ENCODE measurements at regions not wholly inside any gene's neighbourhood (a gene's known extent, or its start where the extent isn't known, plus 50 kb on each side); places are given as distances from the start of the nearest gene placed in this dataset.
"Not testable (repeated sequence)": the region's sequence is repeated elsewhere in the genome, so short reads cannot be mapped to it uniquely, and the experiment has no call there.

DNA sequence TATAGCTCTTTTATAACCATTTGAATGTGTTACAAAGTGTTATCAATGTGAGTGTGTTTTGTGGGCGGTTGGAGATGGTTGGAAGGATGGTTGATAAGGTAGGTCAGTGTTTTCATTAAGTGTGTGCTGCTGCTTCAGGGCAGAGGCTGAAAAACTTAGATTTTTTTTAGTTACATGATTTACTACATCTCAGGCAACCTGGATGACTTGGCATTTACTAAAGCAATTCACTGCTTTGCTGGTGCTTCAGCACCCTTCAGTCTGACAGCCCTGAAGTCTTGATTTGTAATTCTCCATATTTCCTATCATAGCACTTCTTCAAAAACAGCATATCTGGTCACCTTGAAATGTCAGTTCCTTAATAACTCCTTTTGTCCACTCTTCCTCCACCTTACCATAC, 151.8 kb downstream of the KBTBD2 start:
- DNase-seq; H3K4me3 ChIP-seq; H3K9me3 ChIP-seq; ATAC-seq; intact Hi-C loops (cut with DNase I, micrococcal nuclease); H3K4me1 ChIP-seq (ENCODE audit: low read depth); H3K36me3 ChIP-seq (ENCODE audit: low read depth): not testable (repeated sequence)

- not testable (repeated sequence) for DNase-seq
These were observed 153.2 kb downstream of the KBTBD2 start for GRCh38 chr7:32738390-32738789.

DNA sequence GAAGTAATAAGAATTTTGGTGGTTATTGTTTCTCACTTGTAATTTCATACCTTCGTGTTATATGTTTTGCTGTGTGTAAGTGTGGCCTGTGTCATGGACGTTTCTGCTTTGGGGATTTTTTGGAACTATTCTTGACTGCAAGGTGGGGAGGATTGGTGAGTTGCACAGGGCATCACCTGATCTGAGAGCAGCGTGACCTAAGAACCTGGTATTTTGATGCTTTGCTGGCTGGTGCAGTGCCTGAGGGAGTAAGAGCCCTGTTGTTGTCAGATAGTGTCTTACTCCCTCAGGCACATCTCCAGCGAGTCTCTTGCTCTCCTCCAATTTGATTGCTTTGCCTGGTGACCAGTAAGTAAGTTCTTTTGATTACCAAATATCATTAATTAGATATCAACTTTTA, 158.8 kb downstream of the KBTBD2 start:
- H3K4me1 ChIP-seq (ENCODE audit: low read depth); ATAC-seq; DNase-seq; H3K4me3 ChIP-seq; H3K9me3 ChIP-seq; intact Hi-C loops (cut with DNase I, micrococcal nuclease); H3K36me3 ChIP-seq (ENCODE audit: low read depth): not testable (repeated sequence)

More at GRCh38 chr7:32738390-32738789, 153.2 kb downstream of the KBTBD2 start:
- ATAC-seq; H3K4me3 ChIP-seq; H3K36me3 ChIP-seq (ENCODE audit: low read depth); H3K9me3 ChIP-seq; H3K4me1 ChIP-seq (ENCODE audit: low read depth); intact Hi-C loops (cut with DNase I, micrococcal nuclease): not testable (repeated sequence)

DNA sequence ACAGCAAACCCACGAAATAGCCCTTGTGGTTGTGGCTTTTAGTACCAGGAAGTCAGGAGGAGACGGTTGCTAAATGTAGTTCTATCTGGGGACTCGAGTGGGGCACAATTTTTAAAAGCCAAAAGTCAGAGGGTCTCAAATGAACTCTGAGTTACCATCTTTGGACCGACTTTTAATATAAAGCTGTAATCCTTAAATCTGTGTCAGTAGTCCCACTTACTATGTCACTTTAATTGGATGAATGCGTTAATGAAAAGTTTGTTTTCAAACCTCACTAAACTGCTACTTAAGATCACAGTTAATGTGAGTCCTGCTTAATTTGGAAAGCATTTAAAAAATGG, 162.3 kb downstream of the KBTBD2 start:
- H3K4me3 ChIP-seq; ATAC-seq; H3K36me3 ChIP-seq (ENCODE audit: low read depth); H3K9me3 ChIP-seq; intact Hi-C loops (cut with DNase I, micrococcal nuclease); H3K4me1 ChIP-seq (ENCODE audit: low read depth); DNase-seq: not testable (repeated sequence)

DNA sequence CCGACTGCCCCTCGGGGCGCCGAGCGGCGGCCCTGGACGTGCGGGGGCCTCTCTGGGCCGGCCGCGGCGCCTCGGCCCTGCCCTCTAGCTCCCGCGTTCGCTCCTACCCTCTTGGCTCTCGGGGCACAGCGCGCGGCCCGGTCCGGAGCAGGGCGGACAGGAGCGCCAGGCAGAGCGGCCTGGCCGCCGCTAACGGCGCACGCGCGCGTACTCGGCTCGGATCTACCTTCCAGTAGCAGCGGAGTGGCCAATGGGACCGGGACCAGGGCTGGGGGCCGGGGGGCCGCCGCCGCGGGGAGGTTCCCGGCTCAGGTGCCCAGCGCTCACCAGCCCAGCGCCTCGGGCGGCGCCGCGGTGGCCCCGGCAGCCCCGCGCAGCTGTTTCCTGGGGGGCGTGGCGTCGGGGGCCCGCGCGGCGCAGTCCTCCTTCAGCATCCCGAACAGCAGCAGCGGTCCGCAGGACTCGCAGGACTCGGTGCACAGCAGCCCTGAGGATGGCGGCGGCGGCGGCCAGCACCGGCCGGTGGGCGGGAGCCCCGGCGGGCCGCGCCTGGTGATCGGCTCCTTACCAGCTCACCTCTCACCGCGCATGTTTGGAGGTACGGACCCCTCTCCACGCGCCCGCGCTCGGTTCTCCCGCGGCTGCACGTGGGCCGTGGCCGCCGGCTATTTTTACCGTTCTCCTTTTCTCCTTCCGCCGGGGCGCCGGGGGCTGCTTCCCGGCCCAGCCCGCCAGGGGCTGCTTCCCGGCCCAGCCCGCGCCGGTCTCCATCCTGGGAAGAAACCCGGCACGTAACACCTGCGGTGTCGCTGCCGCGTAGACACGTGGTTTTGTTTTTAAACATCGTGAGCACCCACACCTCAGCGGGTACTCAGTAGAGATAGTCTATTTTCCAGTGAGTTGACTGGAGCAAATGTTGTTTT, 162.9 kb downstream of the KBTBD2 start:
- intact Hi-C loops (cut with DNase I, micrococcal nuclease); H3K4me1 ChIP-seq (ENCODE audit: low read depth); H3K9me3 ChIP-seq; H3K36me3 ChIP-seq (ENCODE audit: low read depth): not testable (repeated sequence)
- peak; percentile 70 to 80 (median 74) for DNase-seq
- H3K4me3 ChIP-seq: peak overlapping the region; percentile 68
- peak; percentile 91 for ATAC-seq

- DNase-seq (peak; percentile 36 to 73 (median 59)), ATAC-seq (peak; percentile 83)
- intact Hi-C loops (cut with DNase I, micrococcal nuclease); H3K4me1 ChIP-seq (ENCODE audit: low read depth); H3K36me3 ChIP-seq (ENCODE audit: low read depth); H3K9me3 ChIP-seq: not testable (repeated sequence)
- peak overlapping the region; percentile 68 for H3K4me3 ChIP-seq
These were observed 163.8 kb downstream of the KBTBD2 start for GRCh38 chr7:32727483-32728411.

DNA sequence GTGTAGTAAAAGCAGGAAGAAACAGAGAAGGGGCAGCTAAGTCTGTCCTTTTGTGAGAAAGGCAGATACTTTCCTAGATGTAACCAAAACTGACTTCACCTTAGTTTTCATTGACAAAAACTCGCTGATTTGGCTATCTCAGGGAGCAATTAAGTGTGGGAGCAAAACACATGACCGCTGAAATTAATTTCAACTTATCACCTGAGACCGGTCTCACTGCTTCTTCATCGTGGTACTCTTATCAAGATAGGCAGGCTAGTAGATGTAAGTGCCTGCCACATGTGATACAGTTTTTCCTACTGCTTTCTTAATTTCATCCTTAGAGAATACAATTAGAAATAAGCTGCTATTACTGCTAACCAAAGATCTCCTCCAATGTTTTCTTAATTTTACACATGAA, 168.7 kb downstream of the KBTBD2 start:
- H3K4me3 ChIP-seq; H3K9me3 ChIP-seq; DNase-seq; H3K4me1 ChIP-seq (ENCODE audit: low read depth); H3K36me3 ChIP-seq (ENCODE audit: low read depth); intact Hi-C loops (cut with DNase I, micrococcal nuclease); ATAC-seq: not testable (repeated sequence)

- intact Hi-C loops (cut with DNase I, micrococcal nuclease): no loop called here
- ATAC-seq: no peak
- H3K4me1 ChIP-seq (ENCODE audit: low read depth): no peaks in the 10 kb centered on the region
- no peak overlapping the region for H3K4me3 ChIP-seq
- no peaks in the 10 kb centered on the region for H3K9me3 ChIP-seq
- no peak for TF ChIP-seq CTCF (IDR thresholded peaks at IDR 0.05)
- H3K36me3 ChIP-seq (ENCODE audit: low read depth): no peaks in the 10 kb centered on the region
- DNase-seq: no peak
These were observed 197.4 kb downstream of the KBTBD2 start for GRCh38 chr7:32694182-32694581.

DNA sequence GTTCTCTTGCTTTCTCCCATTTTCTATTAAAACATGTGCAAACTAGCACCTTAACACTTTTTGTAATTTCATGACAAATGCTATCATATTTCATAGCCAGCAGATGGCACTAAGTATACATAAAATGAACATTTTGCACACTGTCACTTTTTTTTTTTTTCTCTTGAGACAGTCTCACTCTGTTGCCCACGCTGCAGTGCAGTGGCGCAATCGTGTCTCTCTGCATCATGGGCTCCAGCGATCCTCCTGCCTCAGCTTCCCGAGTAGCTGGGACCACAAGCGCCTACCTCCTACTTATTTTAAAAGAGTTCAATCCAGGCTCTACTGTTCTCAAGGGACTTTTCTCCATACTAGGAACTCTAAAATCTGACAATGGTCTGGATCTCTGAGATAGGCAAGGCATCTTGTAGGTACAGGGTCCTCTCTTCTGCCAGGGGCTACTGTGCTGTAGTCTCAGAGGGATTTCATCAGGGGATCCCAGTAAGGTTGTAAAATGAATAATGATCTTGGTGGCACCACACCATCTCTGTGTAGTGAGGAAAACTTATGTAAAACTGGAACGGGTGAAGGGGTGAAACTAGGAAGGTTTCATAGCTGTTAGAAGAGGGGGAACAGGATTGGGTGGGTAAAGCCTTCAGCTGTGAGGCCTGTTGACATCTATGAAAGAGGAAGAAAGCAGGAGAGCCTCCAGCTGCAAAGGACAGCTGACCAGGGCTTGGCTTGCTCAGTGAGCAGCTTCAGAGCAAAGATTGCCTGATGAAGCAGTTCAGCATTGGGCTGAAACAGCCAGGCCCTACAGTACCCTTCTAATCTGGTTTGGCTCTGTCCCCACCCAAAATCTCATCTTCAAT, 196.9 kb downstream of the AVL9 start:
- H3K36me3 ChIP-seq (ENCODE audit: low read depth); intact Hi-C loops (cut with DNase I, micrococcal nuclease); H3K4me3 ChIP-seq; H3K4me1 ChIP-seq (ENCODE audit: low read depth); DNase-seq; H3K9me3 ChIP-seq: not testable (repeated sequence)
- ATAC-seq: peak; percentile 85

GRCh38 chr7:32688092-32688491, 192.8 kb downstream of the AVL9 start:
- intact Hi-C loops (cut with DNase I, micrococcal nuclease); ATAC-seq; H3K4me3 ChIP-seq; H3K9me3 ChIP-seq; DNase-seq; H3K4me1 ChIP-seq (ENCODE audit: low read depth); H3K36me3 ChIP-seq (ENCODE audit: low read depth): not testable (repeated sequence)

All from mucosa of descending colon (tissue), 3 donors.